Transverse colon (tissue), 3 donors: ENCODE measurements at regions not wholly inside any gene's neighbourhood (a gene's known extent, or its start where the extent isn't known, plus 50 kb on each side); places are given as distances from the start of the nearest gene placed in this dataset.

Source experiments
- CTCF ChIP-seq, 5 experiments: fragments of 200-600 bp in 3 of 5; fragments of 450-650 bp in 2 of 5; sonication (generic) in 3 of 5; IDR thresholded peaks; 1 replicate in 2 of 5; 2 replicates in 3 of 5; pipeline ENCODE4 v1.5.1; 2016 to 2017; ENCODE audit warnings: antibody characterized with exemption in 5 of 5, inconsistent platforms in 3 of 5, mild to moderate bottlenecking in 2 of 5, moderate library complexity in 1 of 5
- POLR2A ChIP-seq: fragments of 450-650 bp; IDR thresholded peaks from one replicate; pipeline ENCODE4 v1.6.1; 2016; ENCODE audit warnings: antibody characterized with exemption, mild to moderate bottlenecking, moderate library complexity

- TF ChIP-seq CTCF (IDR thresholded peaks at IDR 0.05) (no peak), POLR2A (no peak)
Measured at GRCh38 chr10:27440478-27440877, 63.6 kb upstream of the RAB18 start.
